Stimulated activated CD4-positive, alpha-beta T cell treated with anti-CD3 and anti-CD28 coated beads, Interleukin-4, amount 100 ng/mL, for 4 hours (primary cell): ENCODE measurements at regions not wholly inside any gene's neighbourhood (a gene's known extent, or its start where the extent isn't known, plus 50 kb on each side); places are given as distances from the start of the nearest gene placed in this dataset.

Experiments
- DNase-seq, 2 experiments: peaks; one replicate each; pipeline ENCODE4 v3.0.0-alpha.2; 2020

- DNase-seq = no peak
Observed at GRCh38 chr4:162715401-162715800, 451.3 kb downstream of the NAF1 start.

DNA sequence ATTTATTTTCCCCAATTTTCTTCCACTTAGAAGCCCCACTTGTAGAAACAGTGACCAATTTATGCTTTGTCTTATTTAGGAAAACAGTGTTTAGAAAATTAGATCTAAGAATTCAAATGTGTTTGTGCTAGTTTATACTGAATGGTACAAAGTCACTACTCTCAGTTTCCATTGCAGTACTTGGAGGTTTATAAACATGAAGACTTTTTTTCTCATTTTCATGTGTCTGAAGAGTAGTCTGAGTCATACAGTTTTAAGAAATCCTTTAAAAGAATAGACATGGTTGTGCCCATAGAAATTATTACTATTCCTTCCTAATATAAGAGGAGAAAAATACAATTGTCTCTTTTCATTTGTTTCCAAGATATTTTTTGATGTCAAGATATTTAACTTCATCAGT, 458.7 kb downstream of the NAF1 start:
- no peak for DNase-seq

- no peak for DNase-seq
Observed at GRCh38 chr4:162706632-162707031, 460.1 kb downstream of the NAF1 start.

DNA sequence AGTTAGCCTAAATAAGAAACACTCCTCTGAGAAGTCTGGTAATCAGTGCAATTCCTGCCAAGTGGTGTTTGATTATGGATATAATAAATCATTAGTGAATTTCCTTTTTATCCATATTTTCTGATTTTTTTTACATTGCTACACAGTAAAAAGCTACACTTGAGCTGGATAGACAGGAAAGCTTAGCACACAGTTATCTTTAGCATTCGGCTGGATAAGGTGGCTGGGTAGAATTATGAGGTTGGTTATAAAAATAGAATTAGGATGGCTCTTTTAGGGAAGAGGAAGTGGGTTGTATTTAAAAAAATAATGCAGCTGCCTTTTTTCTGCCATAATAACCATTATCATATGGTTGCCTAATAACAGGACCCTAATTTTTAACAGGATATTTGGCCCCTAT, 460.6 kb downstream of the NAF1 start:
- no peak for DNase-seq

- DNase-seq = no peak
Observed at GRCh38 chr4:162705130-162705803, 461.4 kb downstream of the NAF1 start.

GRCh38 chr4:162700815-162701361, 465.8 kb downstream of the NAF1 start:
- no peak for DNase-seq

GRCh38 chr4:162700358-162700757, 466.3 kb downstream of the NAF1 start:
- no peak for DNase-seq

DNA sequence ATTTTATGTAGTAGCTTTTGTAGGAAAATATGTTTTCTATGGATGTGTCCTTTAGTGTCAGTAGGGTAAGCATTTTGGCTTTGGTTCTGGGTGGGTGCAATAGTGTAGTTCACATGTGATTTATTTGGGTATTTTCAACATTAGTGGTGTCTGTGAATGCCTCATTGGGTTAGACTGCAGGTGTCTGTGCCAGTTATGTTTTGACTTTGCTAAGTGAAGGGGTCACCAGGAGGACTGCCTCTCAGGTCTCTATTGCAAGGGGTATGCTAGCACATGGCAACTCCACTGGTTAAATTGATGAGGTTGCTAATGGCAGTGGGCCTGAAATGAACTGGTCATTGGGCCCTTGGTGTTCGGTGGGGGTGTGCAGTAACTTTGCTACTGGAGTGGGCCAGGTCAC, 467.1 kb downstream of the NAF1 start:
- DNase-seq = no peak

DNA sequence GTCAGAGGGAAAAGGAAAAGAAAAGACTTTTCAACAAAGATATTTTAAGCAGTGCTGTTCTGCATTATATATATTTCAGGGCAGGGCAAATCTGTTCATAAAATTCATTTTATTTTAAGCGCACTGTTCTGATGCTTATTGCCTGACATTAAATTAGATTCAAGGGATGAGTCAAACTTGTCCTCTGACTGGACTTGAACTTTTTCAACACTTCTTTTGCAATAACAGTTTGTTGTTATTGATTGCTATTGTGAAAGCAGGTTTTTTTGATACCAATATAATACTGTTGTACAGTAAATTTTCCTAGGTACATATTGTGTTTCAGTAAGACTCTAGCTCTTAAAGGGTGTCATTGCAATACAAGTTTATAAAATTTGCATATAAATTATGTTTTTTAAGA, 481.3 kb downstream of the NAF1 start:
- DNase-seq = no peak

- no peak for DNase-seq
Observed at GRCh38 chr4:162684998-162685397, 481.7 kb downstream of the NAF1 start.

- no peak for DNase-seq
Observed at GRCh38 chr4:162684371-162684700, 482.4 kb downstream of the NAF1 start.

- DNase-seq = no peak
Observed at GRCh38 chr4:162683659-162684370, 482.9 kb downstream of the NAF1 start.

DNA sequence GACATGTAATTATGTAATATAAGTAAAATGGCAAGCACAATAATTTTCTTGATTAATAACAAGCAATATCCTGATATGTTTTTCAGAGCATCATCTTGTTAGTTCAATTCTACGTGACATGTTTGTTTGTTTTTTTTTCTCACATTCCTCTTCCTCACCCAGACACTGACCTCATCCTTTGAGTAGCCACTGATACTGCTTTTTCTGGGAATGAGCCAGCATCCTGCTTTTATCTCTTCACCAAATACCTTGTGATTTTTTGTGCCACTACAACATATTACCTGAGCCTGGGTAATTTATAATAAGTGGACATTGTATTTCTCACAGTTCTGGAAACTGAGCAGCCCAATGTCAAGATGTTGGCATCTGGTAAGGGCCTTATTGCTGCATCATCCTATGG, 484.0 kb downstream of the NAF1 start:
- DNase-seq = no peak

DNA sequence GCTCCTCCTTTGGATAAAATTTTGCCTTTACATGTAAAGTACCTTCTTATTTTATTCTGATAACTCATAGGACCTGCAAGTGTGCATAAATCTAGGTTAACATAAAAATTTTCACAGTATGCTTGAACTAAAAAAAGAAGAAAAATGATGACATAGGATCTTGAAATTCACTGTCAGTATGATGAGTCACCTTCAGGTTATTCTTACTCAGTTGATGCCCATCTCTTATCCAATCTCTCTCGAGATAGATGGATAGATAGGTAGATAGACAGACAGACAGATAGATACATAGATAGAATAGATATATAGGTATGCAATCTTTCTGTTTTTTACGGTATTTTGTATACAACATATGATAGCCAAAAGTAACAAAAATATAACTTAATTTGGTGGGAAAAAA, 485.5 kb downstream of the NAF1 start:
- DNase-seq = no peak

GRCh38 chr4:162675661-162676060, 491.0 kb downstream of the NAF1 start:
- DNase-seq = no peak

DNA sequence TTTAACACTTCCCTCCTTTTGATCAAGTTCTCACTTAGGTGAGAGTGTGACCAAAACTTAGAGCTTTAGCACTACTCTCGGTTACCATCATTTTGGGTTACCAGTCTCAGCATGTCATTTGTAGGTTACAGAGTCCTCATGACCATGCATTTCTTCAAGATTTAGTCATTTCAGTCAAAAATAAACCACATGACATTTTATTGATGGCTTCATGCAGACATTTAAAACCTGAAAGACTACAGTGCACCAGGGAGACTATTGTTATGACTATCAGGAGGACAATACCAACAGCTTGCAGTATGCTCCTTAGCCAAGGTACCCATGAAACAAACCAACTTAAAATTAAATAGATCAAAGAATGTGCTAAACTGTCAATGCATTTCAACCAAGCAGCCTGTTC, 498.1 kb upstream of the FSTL5 start:
- no peak for DNase-seq

DNA sequence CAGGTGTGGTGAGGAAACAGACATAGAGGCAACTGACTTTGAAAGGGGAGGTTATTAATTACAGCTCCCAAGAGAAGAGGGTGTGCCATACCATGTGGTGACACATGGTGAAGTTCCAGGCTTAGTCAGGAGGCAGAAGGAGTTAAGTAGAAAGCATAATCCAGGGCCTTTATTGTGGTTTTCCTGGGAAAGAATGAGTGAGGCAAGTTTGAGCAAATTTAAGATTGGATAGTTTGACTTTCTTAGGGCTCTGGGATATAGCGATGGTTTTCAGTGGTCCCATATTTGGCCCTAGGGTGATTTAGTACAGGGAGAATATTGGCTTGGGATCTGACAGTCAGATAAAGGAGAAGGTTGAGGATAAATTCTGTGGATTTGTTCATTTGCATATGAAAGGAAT, 495.9 kb upstream of the FSTL5 start:
- DNase-seq = no peak

DNA sequence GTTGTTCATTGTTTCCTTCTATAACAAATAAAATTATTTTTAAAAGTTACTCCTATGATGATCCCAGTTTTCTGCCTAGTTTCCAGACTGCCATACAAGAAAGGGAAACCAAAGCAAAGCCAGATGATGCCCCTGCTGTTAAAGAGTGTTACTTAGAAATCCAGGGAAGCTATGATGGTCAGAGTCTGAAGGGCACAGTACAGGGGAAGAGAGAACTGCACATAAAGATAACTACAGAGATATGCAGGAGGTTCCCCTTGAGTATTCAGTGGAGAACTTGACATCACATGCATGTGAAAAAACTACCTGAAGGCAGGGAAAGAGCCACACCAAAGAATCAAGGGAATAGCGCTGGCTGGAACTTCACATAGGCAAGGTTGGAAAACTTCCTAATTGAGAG, 494.2 kb upstream of the FSTL5 start:
- no peak for DNase-seq

- DNase-seq = no peak
Observed at GRCh38 chr4:162650166-162650565, 486.4 kb upstream of the FSTL5 start.

DNA sequence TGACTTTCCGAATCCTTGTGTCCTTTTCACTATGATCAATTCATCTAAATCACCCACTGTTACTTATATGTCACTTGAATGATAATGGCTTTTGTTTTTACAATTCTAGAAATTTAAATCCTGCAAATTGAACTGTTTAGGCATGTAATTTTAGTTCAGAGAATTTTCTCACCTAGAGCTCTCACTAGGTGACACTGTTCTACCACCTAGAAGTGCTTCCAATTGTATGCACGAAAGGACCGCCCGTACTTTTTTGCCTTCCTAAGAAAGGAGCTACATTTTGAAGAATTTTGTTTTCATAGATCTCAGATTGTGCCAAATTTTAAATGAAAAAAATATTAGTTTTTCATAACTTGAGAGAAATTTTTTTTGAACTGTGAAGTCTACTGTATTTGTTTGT, 481.6 kb upstream of the FSTL5 start:
- DNase-seq = no peak

GRCh38 chr4:162644346-162644745, 480.5 kb upstream of the FSTL5 start:
- DNase-seq = no peak

DNA sequence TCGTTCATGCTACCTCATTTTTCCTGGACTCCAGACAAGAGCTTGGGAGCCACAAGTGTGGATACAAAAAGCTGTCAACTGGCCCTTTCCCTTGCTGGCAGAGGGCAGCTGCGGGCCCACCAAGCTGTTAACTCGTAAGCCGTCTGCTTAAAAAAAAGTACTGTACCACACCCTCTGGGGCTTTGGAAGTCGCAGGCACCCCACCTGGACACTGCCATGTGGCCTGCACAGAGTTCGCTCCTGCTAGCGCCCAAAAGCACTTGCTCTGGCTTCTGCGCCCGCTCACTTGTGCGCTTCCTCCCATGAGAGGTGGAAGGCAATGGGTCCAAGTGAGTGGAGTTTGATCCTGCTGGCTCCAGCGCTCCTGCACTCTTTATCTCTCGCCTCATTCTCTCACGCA, 476.4 kb upstream of the FSTL5 start:
- no peak for DNase-seq

DNA sequence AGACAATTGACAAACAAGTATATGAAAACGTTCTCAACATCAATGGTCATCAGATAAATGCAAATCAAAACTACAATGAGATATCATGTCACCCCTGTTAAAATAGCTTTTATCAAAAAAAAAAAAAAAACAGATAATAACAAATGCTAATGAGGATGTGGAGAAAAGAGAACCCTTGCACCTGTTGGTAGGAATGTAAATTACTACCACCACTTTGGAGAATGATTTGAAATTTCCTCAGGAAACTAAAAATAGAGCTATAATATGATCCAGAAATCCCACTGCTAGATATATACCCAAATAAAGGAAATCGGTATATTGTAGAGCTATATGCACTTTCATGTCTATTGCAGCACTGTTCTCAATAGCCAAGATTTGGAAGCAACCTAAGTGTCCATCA, 470.6 kb upstream of the FSTL5 start:
- DNase-seq = no peak

GRCh38 chr4:162622664-162623063, 458.9 kb upstream of the FSTL5 start:
- DNase-seq = no peak

- DNase-seq = no peak
Observed at GRCh38 chr4:162610116-162610515, 446.3 kb upstream of the FSTL5 start.
